ENCODE measurements at regions not wholly inside any gene's neighbourhood (a gene's known extent, or its start where the extent isn't known, plus 50 kb on each side); places are given as distances from the start of the nearest gene placed in this dataset.

DNA sequence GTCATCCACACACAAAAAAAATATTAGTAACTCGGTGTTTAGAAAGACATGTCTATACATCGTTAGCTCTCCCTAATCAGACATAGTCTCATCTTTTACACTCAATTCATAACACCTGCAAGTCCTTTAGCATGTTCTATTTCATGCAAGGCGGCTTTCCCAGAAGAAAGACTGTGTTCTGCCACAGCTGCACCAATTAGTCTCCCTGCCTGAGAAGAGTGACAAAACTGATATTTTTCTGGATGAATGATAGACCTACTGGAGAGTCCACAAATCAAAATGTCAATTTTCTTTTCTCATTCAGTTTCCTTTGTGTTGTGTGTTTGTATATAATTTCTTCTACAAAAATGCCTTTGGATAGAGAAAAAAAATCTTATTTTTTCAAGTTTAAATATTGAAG is 435.8 kb upstream of the EPHA3 start:
- TF ChIP-seq ZNF624 (tag by site-specific recombination; IDR thresholded peaks at IDR 0.05) (no peak), PRDM1 (tag by site-specific recombination; IDR thresholded peaks at IDR 0.05) (no peak), KLF8 (tag by site-specific recombination; IDR thresholded peaks at IDR 0.05) (no peak), CTCF (tag by site-specific recombination; IDR thresholded peaks at IDR 0.05) (no peak), GLI2 (tag by site-specific recombination; IDR thresholded peaks at IDR 0.05; ENCODE audit: borderline replicate concordance, low read depth) (no peak), ZNF274 (IDR thresholded peaks at IDR 0.05; ENCODE audit: low read length) (no peak), ZNF274 (tag by site-specific recombination; IDR thresholded peaks at IDR 0.05; ENCODE audit: borderline replicate concordance) (no peak), ZNF362 (tag by site-specific recombination; IDR thresholded peaks at IDR 0.05) (no peak), MEIS1 (CRISPR knock-in tag; IDR thresholded peaks at IDR 0.05; ENCODE audit: borderline replicate concordance) (no peak), SP2 (tag by site-specific recombination; IDR thresholded peaks at IDR 0.05) (no peak)
- TF ChIP-seq, protein P1, sequence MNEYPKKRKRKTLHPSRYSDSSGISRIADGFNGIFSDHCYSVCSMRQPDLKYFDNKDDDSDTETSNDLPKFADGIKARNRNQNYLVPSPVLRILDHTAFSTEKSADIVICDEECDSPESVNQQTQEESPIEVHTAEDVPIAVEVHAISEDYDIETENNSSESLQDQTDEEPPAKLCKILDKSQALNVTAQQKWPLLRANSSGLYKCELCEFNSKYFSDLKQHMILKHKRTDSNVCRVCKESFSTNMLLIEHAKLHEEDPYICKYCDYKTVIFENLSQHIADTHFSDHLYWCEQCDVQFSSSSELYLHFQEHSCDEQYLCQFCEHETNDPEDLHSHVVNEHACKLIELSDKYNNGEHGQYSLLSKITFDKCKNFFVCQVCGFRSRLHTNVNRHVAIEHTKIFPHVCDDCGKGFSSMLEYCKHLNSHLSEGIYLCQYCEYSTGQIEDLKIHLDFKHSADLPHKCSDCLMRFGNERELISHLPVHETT (tag by site-specific recombination; IDR thresholded peaks at IDR 0.05), result no peak
- TF ChIP-seq, protein P2, sequence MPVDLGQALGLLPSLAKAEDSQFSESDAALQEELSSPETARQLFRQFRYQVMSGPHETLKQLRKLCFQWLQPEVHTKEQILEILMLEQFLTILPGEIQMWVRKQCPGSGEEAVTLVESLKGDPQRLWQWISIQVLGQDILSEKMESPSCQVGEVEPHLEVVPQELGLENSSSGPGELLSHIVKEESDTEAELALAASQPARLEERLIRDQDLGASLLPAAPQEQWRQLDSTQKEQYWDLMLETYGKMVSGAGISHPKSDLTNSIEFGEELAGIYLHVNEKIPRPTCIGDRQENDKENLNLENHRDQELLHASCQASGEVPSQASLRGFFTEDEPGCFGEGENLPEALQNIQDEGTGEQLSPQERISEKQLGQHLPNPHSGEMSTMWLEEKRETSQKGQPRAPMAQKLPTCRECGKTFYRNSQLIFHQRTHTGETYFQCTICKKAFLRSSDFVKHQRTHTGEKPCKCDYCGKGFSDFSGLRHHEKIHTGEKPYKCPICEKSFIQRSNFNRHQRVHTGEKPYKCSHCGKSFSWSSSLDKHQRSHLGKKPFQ (tag by site-specific recombination; IDR thresholded peaks at IDR 0.05), result no peak

All from HEK293 (cell line).